HepG2 (cell line): ENCODE measurements at regions not wholly inside any gene's neighbourhood (a gene's known extent, or its start where the extent isn't known, plus 50 kb on each side); places are given as distances from the start of the nearest gene placed in this dataset.
A peak's percentile ranks its signal among the peaks of the same experiment; 100 is the strongest.

ENCODE experiments used
- ATAC-seq: fragments of 200-7000 bp; cut with Tn5 transposase; 3 replicates; pipeline ENCODE4 v1.9.1; 2020; ENCODE audit warnings: mild to moderate bottlenecking, moderate library complexity
- BruUV-seq: library from RNA; stranded (reverse); fragments of 400-500 nt; replicated peaks from 2 replicates; lab custom pipeline; 2021; lab: Mats Ljungman, UMichigan
- CTCF ChIA-PET: fragments of 300-600 bp; formaldehyde crosslinking; extraction: SDS; loops from one replicate; lab custom pipeline; 2021; ENCODE audit warnings: low total read pairs, inconsistent platforms, low intra/inter-chr PET ratio; lab: Yijun Ruan, JAX
- POLR2A ChIA-PET: fragments of 350-600 bp; sonication (Branson Sonifier 250); formaldehyde crosslinking; loops from one replicate; lab custom pipeline; 2020; ENCODE audit warnings: antibody characterized with exemption, inconsistent platforms; lab: Yijun Ruan, JAX
- DNase-seq: peaks from one replicate; pipeline ENCODE4 v3.0.0-alpha.2; 2015; ENCODE audit warnings: low spot score
- FAIRE-seq: peaks from 3 replicates; lab custom pipeline; 2011; peaks lifted over from hg19 to GRCh38; lab: Jason Lieb, UNC
- H2AFZ ChIP-seq: one replicate; pipeline ENCODE4 v1.6.1; 2011; ENCODE audit warnings: low read length, inconsistent platforms
- H3K27ac ChIP-seq: fragments of 300-600 bp; 3 replicates; pipeline ENCODE4 v1.8.0; 2011; ENCODE audit warnings: mixed run types, mild to moderate bottlenecking, mixed read lengths, low read length, inconsistent platforms; ENCODE audit not compliant: insufficient read depth; ENCODE audit errors: extremely low read length
- H3K27me3 ChIP-seq, 2 experiments: fragments of 200-600 bp in 1 of 2; 2 replicates in 1 of 2; 3 replicates in 1 of 2; pipeline versions ENCODE4 v1.6.0 to v1.8.0; 2011; ENCODE audit warnings: low read length in 2 of 2, mild to moderate bottlenecking in 2 of 2, moderate library complexity in 2 of 2, inconsistent platforms in 1 of 2; ENCODE audit not compliant: insufficient read depth in 2 of 2, control insufficient read depth in 1 of 2
- H3K36me3 ChIP-seq, 2 experiments: fragments of 200-600 bp in 1 of 2; replicated peaks in 1 of 2; 2 replicates in 1 of 2; 3 replicates in 1 of 2; pipeline versions ENCODE4 v1.5.1 to v1.8.0; 2011; ENCODE audit warnings: low read length in 2 of 2, inconsistent platforms in 1 of 2; ENCODE audit not compliant: insufficient read depth in 2 of 2, control insufficient read depth in 1 of 2
- H3K4me1 ChIP-seq: 2 replicates; pipeline ENCODE4 v1.5.1; 2012; ENCODE audit warnings: low read length, inconsistent platforms; ENCODE audit not compliant: insufficient read depth
- H3K4me2 ChIP-seq: 2 replicates; pipeline ENCODE4 v1.6.0; 2011; ENCODE audit warnings: low read depth, low read length, inconsistent platforms
- H3K4me3 ChIP-seq, 3 experiments: fragments of 200-600 bp in 1 of 3; sonication (generic), shearing (Covaris generic) in 1 of 3; replicated peaks in 1 of 3; 2 replicates each; pipeline ENCODE4 v1.5.1; 2011 to 2016; ENCODE audit warnings: low read length in 3 of 3, inconsistent platforms in 2 of 3, low read depth in 2 of 3, mild to moderate bottlenecking in 2 of 3, control low read depth in 1 of 3, mixed read lengths in 1 of 3; ENCODE audit not compliant: insufficient read depth in 1 of 3
- H3K79me2 ChIP-seq: one replicate; pipeline ENCODE4 v1.6.1; 2011; ENCODE audit warnings: low read length, inconsistent platforms; ENCODE audit not compliant: insufficient read depth
- H3K9ac ChIP-seq: 2 replicates; pipeline ENCODE4 v1.6.0; 2011; ENCODE audit warnings: mild to moderate bottlenecking, low read depth, low read length, inconsistent platforms; ENCODE audit not compliant: insufficient read depth
- H3K9me3 ChIP-seq: 2 replicates; pipeline ENCODE4 v1.5.1; 2012; ENCODE audit warnings: mild to moderate bottlenecking, low read length
- H4K20me1 ChIP-seq: 2 replicates; pipeline ENCODE4 v1.6.0; 2011; ENCODE audit warnings: inconsistent platforms, mild to moderate bottlenecking, low read length, moderate library complexity; ENCODE audit not compliant: insufficient read depth
- BRCA1 ChIP-seq: sonication (generic); formaldehyde crosslinking; IDR thresholded peaks from 2 replicates; pipeline ENCODE4 v1.4.0; 2020; ENCODE audit warnings: missing genetic modification reagents
- CCAR2 ChIP-seq: fragments of 200-400 bp; formaldehyde crosslinking; optimal IDR thresholded peaks from 2 replicates; pipeline ENCODE3; 2018; ENCODE audit warnings: low read depth, mild to moderate bottlenecking, low read length, moderate library complexity
- HNF4A ChIP-seq: sonication (generic); formaldehyde crosslinking; IDR thresholded peaks from 2 replicates; pipeline ENCODE4 v1.4.0; 2020; ENCODE audit warnings: missing genetic modification reagents
- PATZ1 ChIP-seq: sonication (generic); formaldehyde crosslinking; IDR thresholded peaks from 2 replicates; pipeline ENCODE4 v1.4.0; 2020; ENCODE audit warnings: missing genetic modification reagents
- POLR2A ChIP-seq, 2 experiments: IDR thresholded peaks; 2 replicates each; pipeline ENCODE4 v1.6.1; 2011; ENCODE audit warnings: low read depth in 2 of 2, low read length in 2 of 2, mild to moderate bottlenecking in 1 of 2, moderate library complexity in 1 of 2; ENCODE audit not compliant: insufficient read depth in 1 of 2
- PPARG ChIP-seq: conservative IDR thresholded peaks from 2 replicates; pipeline ENCODE4 v1.6.1; 2016; ENCODE audit warnings: missing biosample characterization, missing genetic modification reagents
- RAD21 ChIP-seq: fragments of 450-650 bp; formaldehyde crosslinking; IDR thresholded peaks from 2 replicates; pipeline ENCODE4 v1.5.0; 2020; ENCODE audit warnings: mild to moderate bottlenecking
- SMC3 ChIP-seq: IDR thresholded peaks from 2 replicates; pipeline ENCODE4 v1.6.1; 2011; ENCODE audit warnings: low read length, improper control_type of control experiment
- STAG1 ChIP-seq: sonication (generic); formaldehyde crosslinking; IDR thresholded peaks from 2 replicates; pipeline ENCODE4 v1.4.0; 2020; ENCODE audit warnings: missing genetic modification reagents
- TGIF2 ChIP-seq: IDR thresholded peaks from 2 replicates; pipeline ENCODE4 v1.6.1; 2016; ENCODE audit warnings: control low read depth, missing compliant biosample characterization
- ZNF10 ChIP-seq: sonication (generic); formaldehyde crosslinking; IDR thresholded peaks from 2 replicates; pipeline ENCODE4 v1.4.0; 2020; ENCODE audit warnings: mild to moderate bottlenecking, low read depth, missing genetic modification reagents, borderline replicate concordance
- ZNF142 ChIP-seq: sonication (generic); formaldehyde crosslinking; IDR thresholded peaks from 2 replicates; pipeline ENCODE4 v1.4.0; 2020; ENCODE audit warnings: missing genetic modification reagents
- ZNF282 ChIP-seq: fragments of 450-650 bp; IDR thresholded peaks from 2 replicates; pipeline ENCODE4 v1.6.1; 2018; ENCODE audit not compliant: partially characterized antibody
- ZNF510 ChIP-seq: sonication (generic); formaldehyde crosslinking; IDR thresholded peaks from 2 replicates; pipeline ENCODE4 v1.4.0; 2020; ENCODE audit warnings: low read depth, mild to moderate bottlenecking, missing genetic modification reagents
- ZNF597 ChIP-seq: sonication (generic); formaldehyde crosslinking; IDR thresholded peaks from 2 replicates; pipeline ENCODE4 v1.5.0; 2020; ENCODE audit warnings: missing genetic modification reagents
- ZNF660 ChIP-seq: sonication (generic); formaldehyde crosslinking; IDR thresholded peaks from 2 replicates; pipeline ENCODE4 v1.5.1; 2020; ENCODE audit warnings: mild to moderate bottlenecking, low read depth, missing genetic modification reagents, borderline replicate concordance
- ZNF839 ChIP-seq: sonication (generic); formaldehyde crosslinking; IDR thresholded peaks from 2 replicates; pipeline ENCODE4 v1.4.0; 2020; ENCODE audit warnings: missing genetic modification reagents, mild to moderate bottlenecking, borderline replicate concordance
- ZNF891 ChIP-seq: sonication (generic); formaldehyde crosslinking; IDR thresholded peaks from 2 replicates; pipeline ENCODE4 v1.5.0; 2020; ENCODE audit warnings: mild to moderate bottlenecking, missing genetic modification reagents
- WGBS: methylation state at CpG from one replicate; pipeline ENCODE4 v1.1.6; 2017; ENCODE audit warnings: low lambda C conversion rate; 5-methylcytosine and 5-hydroxymethylcytosine counted together
- in situ Hi-C: cut with HindIII; loops from 2 replicates; pipeline ENCODE4 v1.10.0; 2017; ENCODE audit warnings: low pct_unique_long_range_greater_than_20kb; ENCODE audit not compliant: extremely low pct_ligation_motif_present
- intact Hi-C: fragments of 100-400 bp; cut with micrococcal nuclease; formaldehyde crosslinking; loops from one replicate; pipeline ENCODE4 v1.10.0; 2022; ENCODE audit not compliant: unreplicated experiment

GRCh38 chr1:48109390-48110013, 112.3 kb upstream of the TRABD2B start:
- FAIRE-seq (peak; percentile 84), ATAC-seq (peak; percentile 84), DNase-seq (peak; percentile 61)
- Histone ChIP-seq H3K27me3 (no peaks in the 10 kb centered on the region), H4K20me1 (no peaks in the 10 kb centered on the region), H3K4me1 (peaks cover 6% of the 10 kb centered on the region), H3K9me3 (no peaks in the 10 kb centered on the region), H3K79me2 (no peaks in the 10 kb centered on the region), H3K9ac (no peak overlapping the region), H3K27ac (no peak overlapping the region), H3K4me3 (no peak overlapping the region), H3K36me3 (no peaks in the 10 kb centered on the region), H2AFZ (no peak overlapping the region), H3K4me2 (no peak overlapping the region)
- in situ Hi-C loops (loop anchor here (5.0 kb wide), 1 partner anchor 93 kb away; no protein-coding TSS in a partner anchor), intact Hi-C loops (loop anchor here (1.0 kb wide), 2 partner anchors 93 to 127 kb away; no protein-coding TSS in a partner anchor)
- CTCF ChIA-PET: interaction anchor here (0.7 to 5.7 kb wide), 6 partner anchors 93 to 422 kb away, joined by 3 to 138 read pairs (median 4); no protein-coding TSS in a partner anchor
- 1% methylated on average over 6 of the region's 6 CpGs for WGBS
- POLR2A ChIA-PET: no interaction called here
- BruUV-seq: no TSS peak
- TF ChIP-seq CCAR2: no peak
- TF ChIP-seq BRCA1: no peak
- TF ChIP-seq HNF4A (CRISPR knock-in tag): peak; percentile 10; the same call in 1 of the 2 replicates
- TF ChIP-seq ZNF660: no peak
- TF ChIP-seq ZNF597 (CRISPR knock-in tag): no peak
- no peak for TF ChIP-seq TGIF2 (CRISPR knock-in tag)
- TF ChIP-seq ZNF10 (CRISPR knock-in tag): no peak
- TF ChIP-seq ZNF839 (CRISPR knock-in tag): no peak
- TF ChIP-seq POLR2A (IDR thresholded peaks at IDR 0.05; ENCODE audit: insufficient read depth in 1 of 2, low read depth in 2 of 2, low read length in 2 of 2): no peak
- no peak for TF ChIP-seq PATZ1 (CRISPR knock-in tag)
- peak; percentile 72 for TF ChIP-seq RAD21 (CRISPR knock-in tag)
- no peak for TF ChIP-seq ZNF510 (CRISPR knock-in tag)
- no peak for TF ChIP-seq ZNF282
- no peak for TF ChIP-seq ZNF891 (CRISPR knock-in tag)
- TF ChIP-seq STAG1 (CRISPR knock-in tag): peak; percentile 92
- TF ChIP-seq SMC3: peak; percentile 81
- TF ChIP-seq ZNF142 (CRISPR knock-in tag): no peak
- no peak for TF ChIP-seq PPARG (CRISPR knock-in tag)
